K562 (cell line): ENCODE measurements at regions not wholly inside any gene's neighbourhood (a gene's known extent, or its start where the extent isn't known, plus 50 kb on each side); places are given as distances from the start of the nearest gene placed in this dataset.

Source experiments
- ATAC-seq: fragments of 200-7000 bp; cut with Tn5 transposase; 3 replicates; pipeline ENCODE4 v1.9.1; 2020; ENCODE audit warnings: moderate library complexity
- BruUV-seq: library from RNA; stranded (reverse); fragments of 400-500 nt; replicated peaks from 2 replicates; lab custom pipeline; 2021; lab: Mats Ljungman, UMichigan
- CTCF ChIA-PET: fragments of 300-600 bp; formaldehyde crosslinking; extraction: SDS; loops from one replicate; lab custom pipeline; 2021; ENCODE audit warnings: low intra/inter-chr PET ratio; lab: Yijun Ruan, JAX
- POLR2A ChIA-PET: fragments of 300-600, 350-650 bp; sonication (Branson Sonifier 250); formaldehyde crosslinking; extraction: SDS; loops from one replicate; lab custom pipeline; 2021; ENCODE audit warnings: antibody characterized with exemption, inconsistent platforms; lab: Yijun Ruan, JAX
- DNase-seq, 4 experiments: peaks; one replicate each; pipeline versions ENCODE4 v3.0.0 to v3.0.0-alpha.2; 2011 to 2018; ENCODE audit warnings: low spot score in 3 of 4, mixed read lengths in 3 of 4; ENCODE audit errors: extremely low read depth in 1 of 4
- FAIRE-seq: peaks from 2 replicates; lab custom pipeline; 2011; peaks lifted over from hg19 to GRCh38; lab: Jason Lieb, UNC
- H2AFZ ChIP-seq: 2 replicates; pipeline ENCODE4 v1.6.0; 2011; ENCODE audit warnings: low read depth, low read length, control low read depth, inconsistent platforms
- H3K27ac ChIP-seq: fragments of 200-600 bp; 3 replicates; pipeline ENCODE4 v1.8.0; 2011; ENCODE audit warnings: low read depth, mild to moderate bottlenecking, control low read depth, inconsistent platforms, low read length, moderate library complexity, mixed read lengths; ENCODE audit errors: extremely low read depth
- H3K27me3 ChIP-seq, 2 experiments: fragments of 300-600 bp in 1 of 2; 2 replicates in 1 of 2; 3 replicates in 1 of 2; pipeline versions ENCODE4 v1.6.0 to v1.8.0; 2011; ENCODE audit warnings: inconsistent platforms in 2 of 2, low read length in 2 of 2, mild to moderate bottlenecking in 1 of 2, mixed read lengths in 1 of 2, moderate library complexity in 1 of 2; ENCODE audit not compliant: control insufficient read depth in 2 of 2, insufficient read depth in 2 of 2
- H3K36me3 ChIP-seq: fragments of 300-600 bp; 3 replicates; pipeline ENCODE4 v1.8.0; 2011; ENCODE audit warnings: mild to moderate bottlenecking, low read length, inconsistent platforms; ENCODE audit not compliant: control insufficient read depth, insufficient read depth
- H3K4me1 ChIP-seq, 2 experiments: fragments of 200-600 bp in 1 of 2; replicated peaks in 1 of 2; 2 replicates in 1 of 2; 3 replicates in 1 of 2; pipeline versions ENCODE4 v1.5.1 to v1.8.0; 2011; ENCODE audit warnings: inconsistent platforms in 2 of 2, low read length in 2 of 2, mild to moderate bottlenecking in 1 of 2, mixed read lengths in 1 of 2, moderate library complexity in 1 of 2; ENCODE audit not compliant: control insufficient read depth in 2 of 2, insufficient read depth in 2 of 2
- H3K4me2 ChIP-seq: 2 replicates; pipeline ENCODE4 v1.6.1; 2011; ENCODE audit warnings: low read length, control low read depth, inconsistent platforms, mixed read lengths; ENCODE audit not compliant: insufficient read depth
- H3K4me3 ChIP-seq: fragments of 200-600 bp; sonication (generic), shearing (Covaris generic); 2 replicates; pipeline ENCODE4 v1.5.1; 2016; ENCODE audit warnings: control low read depth, inconsistent platforms
- H3K79me2 ChIP-seq: fragments of 200-600 bp; 3 replicates; pipeline ENCODE4 v1.8.0; 2011; ENCODE audit warnings: low read length, inconsistent platforms; ENCODE audit not compliant: control insufficient read depth, insufficient read depth
- H3K9ac ChIP-seq, 2 experiments: 2 replicates each; pipeline versions ENCODE4 v1.6.0 to v1.6.1; 2011; ENCODE audit warnings: low read depth in 2 of 2, low read length in 2 of 2, control low read depth in 1 of 2, inconsistent platforms in 1 of 2, mild to moderate bottlenecking in 1 of 2, mixed read lengths in 1 of 2; ENCODE audit not compliant: insufficient read depth in 1 of 2
- H3K9me1 ChIP-seq: one replicate; pipeline ENCODE4 v1.6.0; 2011; ENCODE audit warnings: inconsistent platforms, mild to moderate bottlenecking, low read length, moderate library complexity; ENCODE audit not compliant: control insufficient read depth, insufficient read depth
- H3K9me3 ChIP-seq: replicated peaks from 2 replicates; pipeline ENCODE4 v1.5.1; 2011; ENCODE audit warnings: low read depth, low read length, inconsistent platforms; ENCODE audit not compliant: control insufficient read depth, insufficient read depth
- H4K20me1 ChIP-seq: replicated peaks from 2 replicates; pipeline ENCODE4 v1.6.1; 2011; ENCODE audit warnings: low read length, inconsistent platforms, mixed read lengths; ENCODE audit not compliant: control insufficient read depth, insufficient read depth
- ARID1B ChIP-seq: fragments of 450-650 bp; IDR thresholded peaks from 2 replicates; pipeline ENCODE4 v1.6.1; 2016; ENCODE audit warnings: antibody characterized with exemption, mild to moderate bottlenecking, inconsistent platforms
- CBFA2T2 ChIP-seq: fragments of 450-650 bp; conservative IDR thresholded peaks from 2 replicates; pipeline ENCODE4 v1.6.1; 2017; ENCODE audit warnings: mild to moderate bottlenecking
- CREBBP ChIP-seq: IDR thresholded peaks from one replicate; pipeline ENCODE4 v1.6.1; 2012; ENCODE audit warnings: low read depth, mild to moderate bottlenecking, control low read depth, inconsistent platforms, low read length
- EWSR1 ChIP-seq: fragments of 450-650 bp; IDR thresholded peaks from 2 replicates; pipeline ENCODE4 v1.6.1; 2018; ENCODE audit warnings: borderline replicate concordance, mild to moderate bottlenecking, low read depth, moderate library complexity; ENCODE audit not compliant: partially characterized antibody
- HMGXB4 ChIP-seq: sonication (generic); formaldehyde crosslinking; IDR thresholded peaks from 2 replicates; pipeline ENCODE4 v1.8.1; 2023; ENCODE audit warnings: mild to moderate bottlenecking, missing genetic modification reagents
- ID3 ChIP-seq, 2 experiments: fragments of 250-450 bp in 1 of 2; fragments of 450-650 bp in 1 of 2; sonication (Bioruptor Pico) in 1 of 2; IDR thresholded peaks; 2 replicates each; pipeline versions ENCODE4 v1.6.1 to v1.8.0; 2016 to 2021; ENCODE audit warnings: mild to moderate bottlenecking in 2 of 2, moderate library complexity in 2 of 2, missing compliant biosample characterization in 1 of 2, missing genetic modification characterization in 1 of 2
- JUNB ChIP-seq: fragments of 450-650 bp; formaldehyde crosslinking; conservative IDR thresholded peaks from 2 replicates; pipeline ENCODE4 v1.4.0; 2020; ENCODE audit warnings: mild to moderate bottlenecking
- NFXL1 ChIP-seq: fragments of 450-650 bp; formaldehyde crosslinking; IDR thresholded peaks from 2 replicates; pipeline ENCODE4 v1.4.0; 2021; ENCODE audit warnings: mild to moderate bottlenecking
- PHB2 ChIP-seq: fragments of 450-650 bp; IDR thresholded peaks from 2 replicates; pipeline ENCODE4 v1.6.1; 2017; ENCODE audit warnings: low read depth
- RBM17 ChIP-seq: fragments of 200-400 bp; formaldehyde crosslinking; IDR thresholded peaks from 2 replicates; pipeline ENCODE4 v1.6.1; 2017; ENCODE audit warnings: low read depth, mild to moderate bottlenecking, low read length, borderline replicate concordance
- SIRT6 ChIP-seq: IDR thresholded peaks from one replicate; pipeline ENCODE4 v1.6.1; 2012; ENCODE audit warnings: low read depth, mild to moderate bottlenecking, control low read depth, inconsistent platforms, low read length, moderate library complexity
- ZBTB8A ChIP-seq: fragments of 450-650 bp; IDR thresholded peaks from 2 replicates; pipeline ENCODE4 v1.6.1; 2018; ENCODE audit warnings: mild to moderate bottlenecking, moderate library complexity; ENCODE audit not compliant: partially characterized antibody
- WGBS: fragments of 100-300 bp; shearing (Covaris generic); methylation state at CpG from one replicate; pipeline ENCODE4 v1.1.6; 2016; ENCODE audit warnings: low coverage, mixed read lengths; ENCODE audit not compliant: insufficient coverage; ENCODE audit errors: missing lambda C conversion rate; 5-methylcytosine and 5-hydroxymethylcytosine counted together
- in situ Hi-C: fragments of 300-500 bp; cut with MboI; formaldehyde crosslinking; loops from 4 replicates; pipeline ENCODE4 v1.15.0; 2018; ENCODE audit warnings: inconsistent platforms, mixed read lengths
- intact Hi-C: fragments of 100-400 bp; cut with micrococcal nuclease; formaldehyde crosslinking; loops from 2 replicates; pipeline ENCODE4 v1.14.2; 2022

GRCh38 chr6:50467931-50468330 lies 245.4 kb upstream of the TFAP2D start:
- no peak for TF ChIP-seq PHB2
- H3K36me3 ChIP-seq, result no peaks in the 10 kb centered on the region
- DNase-seq, result no peak
- no peak overlapping the region for H3K4me2 ChIP-seq
- no peaks in the 10 kb centered on the region for H3K4me1 ChIP-seq
- no peaks in the 10 kb centered on the region for H3K79me2 ChIP-seq
- in situ Hi-C loops, result no loop called here
- intact Hi-C loops, result no loop called here
- no peaks in the 10 kb centered on the region for H4K20me1 ChIP-seq
- BruUV-seq, result no TSS peak
- no peak overlapping the region for H3K27ac ChIP-seq
- H2AFZ ChIP-seq, result no peak overlapping the region
- H3K27me3 ChIP-seq, result no peaks in the 10 kb centered on the region
- H3K9me1 ChIP-seq, result no peaks in the 10 kb centered on the region
- no peak for ATAC-seq
- ChIA-PET CTCF (no interaction called here), POLR2A (no interaction called here)
- H3K9ac ChIP-seq, result no peak overlapping the region
- no peaks in the 10 kb centered on the region for H3K9me3 ChIP-seq
- no peak overlapping the region for H3K4me3 ChIP-seq
- 6% methylated on average over 4 of the region's 4 CpGs for WGBS
- no peak for FAIRE-seq

- Histone ChIP-seq H2AFZ (no peak overlapping the region), H4K20me1 (no peaks in the 10 kb centered on the region), H3K79me2 (no peaks in the 10 kb centered on the region), H3K9me3 (no peaks in the 10 kb centered on the region), H3K4me3 (no peak overlapping the region), H3K27ac (no peak overlapping the region), H3K4me2 (no peak overlapping the region), H3K9me1 (no peaks in the 10 kb centered on the region), H3K4me1 (no peaks in the 10 kb centered on the region), H3K9ac (no peak overlapping the region), H3K36me3 (no peaks in the 10 kb centered on the region), H3K27me3 (no peaks in the 10 kb centered on the region)
- under 1% methylated on average over 8 of the region's 8 CpGs for WGBS
- POLR2A ChIA-PET, result no interaction called here
- ATAC-seq (no peak), DNase-seq (no peak), FAIRE-seq (no peak)
- in situ Hi-C loops, result no loop called here
- CTCF ChIA-PET, result no interaction called here
- intact Hi-C loops, result no loop called here
- BruUV-seq, result no TSS peak
- no peak for TF ChIP-seq SIRT6
- TF ChIP-seq HMGXB4, result no peak
- TF ChIP-seq ID3 (CRISPR knock-in tag; IDR thresholded peaks at IDR 0.05), result no peak
- TF ChIP-seq ID3 (tag; IDR thresholded peaks at IDR 0.05), result no peak
- TF ChIP-seq CREBBP, result no peak
- TF ChIP-seq JUNB, result no peak
- TF ChIP-seq RBM17, result no peak
- TF ChIP-seq EWSR1, result no peak
- no peak for TF ChIP-seq CBFA2T2
- no peak for TF ChIP-seq ARID1B
- no peak for TF ChIP-seq ZBTB8A
- TF ChIP-seq NFXL1, result no peak
Measured at GRCh38 chr6:50471041-50471440, 242.3 kb upstream of the TFAP2D start.
